Naive thymus-derived CD4-positive, alpha-beta T cell (primary cell): ENCODE measurements at regions not wholly inside any gene's neighbourhood (a gene's known extent, or its start where the extent isn't known, plus 50 kb on each side); places are given as distances from the start of the nearest gene placed in this dataset.
A peak's percentile ranks its signal among the peaks of the same experiment; 100 is the strongest.

Experiments used
- ATAC-seq: fragments of 150-1000 bp; cut with Tn5 transposase; 2 replicates; pipeline ENCODE4 v1.10.0; 2021; ENCODE audit warnings: mild to moderate bottlenecking, moderate library complexity
- CTCF ChIA-PET: fragments of 350-600 bp; sonication (Branson Sonifier 250); formaldehyde crosslinking; loops from one replicate; lab custom pipeline; 2021; ENCODE audit warnings: antibody characterized with exemption; lab: Charles Lee
- POLR2A ChIA-PET: fragments of 350-600 bp; sonication (Branson Sonifier 250); formaldehyde crosslinking; loops from one replicate; lab custom pipeline; 2021; ENCODE audit warnings: antibody characterized with exemption, inconsistent platforms; lab: Charles Lee
- DNase-seq, 9 donors: peaks; one replicate each; pipeline versions ENCODE4 v3.0.0 to v3.0.0-alpha.2; 2020 to 2022; ENCODE audit warnings: mixed read lengths in 1 of 9
- H3K27ac ChIP-seq: one replicate; pipeline ENCODE4 v1.7.0; 2013; ENCODE audit warnings: mild to moderate bottlenecking, low read depth, low read length, moderate library complexity
- H3K27me3 ChIP-seq, 2 donors: one replicate each; pipeline ENCODE4 v1.7.0; 2013; ENCODE audit warnings: low read length in 2 of 2, mild to moderate bottlenecking in 2 of 2, moderate library complexity in 2 of 2; ENCODE audit not compliant: control insufficient read depth in 2 of 2, insufficient read depth in 2 of 2
- H3K36me3 ChIP-seq, 3 experiments: 1 replicate in 2 of 3; 2 replicates in 1 of 3; pipeline ENCODE4 v1.7.0; 2013; ENCODE audit warnings: low read length in 3 of 3, mild to moderate bottlenecking in 3 of 3, moderate library complexity in 1 of 3; ENCODE audit not compliant: insufficient read depth in 3 of 3, control insufficient read depth in 2 of 3
- H3K4me1 ChIP-seq, 2 donors: one replicate each; pipeline ENCODE4 v1.7.0; 2013; ENCODE audit warnings: low read length in 2 of 2, mild to moderate bottlenecking in 2 of 2, moderate library complexity in 1 of 2; ENCODE audit not compliant: control insufficient read depth in 2 of 2, insufficient read depth in 2 of 2
- H3K4me3 ChIP-seq: 2 replicates; pipeline ENCODE4 v1.7.0; 2013; ENCODE audit warnings: mild to moderate bottlenecking, low read length
- H3K9me3 ChIP-seq, 3 experiments: 1 replicate in 2 of 3; 2 replicates in 1 of 3; pipeline ENCODE4 v1.7.0; 2013; ENCODE audit warnings: low read length in 3 of 3; ENCODE audit not compliant: control insufficient read depth in 2 of 3
- H3K27ac Mint-ChIP-seq, 9 donors: one replicate each; pipeline ENCODE4 v1.8.0; 2020 to 2022; ENCODE audit warnings: mixed read lengths in 9 of 9, mild to moderate bottlenecking in 8 of 9, moderate library complexity in 5 of 9, inconsistent platforms in 2 of 9
- H3K27me3 Mint-ChIP-seq, 5 donors: one replicate each; pipeline ENCODE4 v1.8.0; 2021 to 2022; ENCODE audit warnings: mixed read lengths in 5 of 5, mild to moderate bottlenecking in 1 of 5
- H3K36me3 Mint-ChIP-seq, 5 donors: one replicate each; pipeline ENCODE4 v1.8.0; 2020 to 2022; ENCODE audit warnings: mixed read lengths in 5 of 5, mild to moderate bottlenecking in 3 of 5, inconsistent platforms in 1 of 5
- H3K4me1 Mint-ChIP-seq, 7 donors: one replicate each; pipeline ENCODE4 v1.8.0; 2020 to 2022; ENCODE audit warnings: mixed read lengths in 7 of 7, mild to moderate bottlenecking in 3 of 7, inconsistent platforms in 1 of 7
- H3K4me3 Mint-ChIP-seq, 10 donors: one replicate each; pipeline ENCODE4 v1.8.0; 2020 to 2022; ENCODE audit warnings: mild to moderate bottlenecking in 10 of 10, mixed read lengths in 10 of 10, moderate library complexity in 6 of 10, inconsistent platforms in 2 of 10
- H3K9me3 Mint-ChIP-seq, 11 donors: one replicate each; pipeline ENCODE4 v1.8.0; 2020 to 2022; ENCODE audit warnings: mixed read lengths in 11 of 11, mild to moderate bottlenecking in 4 of 11, inconsistent platforms in 1 of 11, moderate library complexity in 1 of 11
- intact Hi-C, 2 donors: fragments of 100-400 bp; cut with micrococcal nuclease; formaldehyde crosslinking; loops; one replicate each; pipeline ENCODE4 v1.15.1; 2023

DNA sequence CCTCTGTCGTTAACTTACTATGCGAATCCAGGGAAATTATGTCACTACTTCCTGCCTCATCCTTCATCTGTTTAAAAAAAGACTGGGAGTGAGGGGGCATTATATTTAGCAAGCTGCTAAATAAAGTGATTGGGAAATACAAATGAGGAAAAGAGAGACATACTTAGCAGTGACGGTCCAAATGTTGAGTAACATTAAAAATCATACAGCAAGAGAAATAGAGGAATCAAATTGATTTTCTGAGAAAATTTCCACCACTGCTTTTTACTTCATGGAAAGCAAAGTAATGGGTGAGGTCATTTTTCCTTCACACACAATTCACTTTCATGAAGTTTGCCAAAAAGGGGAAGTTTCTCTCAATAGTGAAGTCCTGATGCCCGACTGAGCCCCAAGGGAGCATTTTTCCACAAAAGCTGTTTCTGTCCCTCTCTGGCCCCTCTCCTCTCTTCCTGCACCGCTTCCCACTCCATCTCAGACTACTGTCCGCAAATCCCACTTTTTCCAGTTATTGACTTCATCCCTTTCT, 61.9 kb upstream of the ADO start:
- CTCF ChIA-PET, result no interaction called here
- H3K4me1 ChIP-seq, result no peaks in the 10 kb centered on the region
- DNase-seq (no peak), ATAC-seq (no peak)
- no peak overlapping the region for H3K27ac ChIP-seq
- H3K36me3 ChIP-seq, result no peaks in the 10 kb centered on the region
- H3K4me3 Mint-ChIP-seq, result no peak overlapping the region
- no peak overlapping the region for H3K4me3 ChIP-seq
- no peak overlapping the region for H3K27ac Mint-ChIP-seq
- peaks cover 0 to 4% (median 0%) of the 10 kb centered on the region in 11 donors for H3K9me3 Mint-ChIP-seq
- no peaks in the 10 kb centered on the region for H3K9me3 ChIP-seq
- H3K4me1 Mint-ChIP-seq, result peaks cover 0 to 12% (median 0%) of the 10 kb centered on the region in 7 donors
- H3K27me3 Mint-ChIP-seq, result no peaks in the 10 kb centered on the region
- no peaks in the 10 kb centered on the region for H3K27me3 ChIP-seq
- POLR2A ChIA-PET, result interaction anchor here (0.6 kb wide), 1 partner anchor 33 kb away, joined by 3 read pairs; no protein-coding TSS in a partner anchor
- intact Hi-C loops, result no loop called here
- peaks cover 0 to 7% (median 0%) of the 10 kb centered on the region in 5 donors for H3K36me3 Mint-ChIP-seq

DNA sequence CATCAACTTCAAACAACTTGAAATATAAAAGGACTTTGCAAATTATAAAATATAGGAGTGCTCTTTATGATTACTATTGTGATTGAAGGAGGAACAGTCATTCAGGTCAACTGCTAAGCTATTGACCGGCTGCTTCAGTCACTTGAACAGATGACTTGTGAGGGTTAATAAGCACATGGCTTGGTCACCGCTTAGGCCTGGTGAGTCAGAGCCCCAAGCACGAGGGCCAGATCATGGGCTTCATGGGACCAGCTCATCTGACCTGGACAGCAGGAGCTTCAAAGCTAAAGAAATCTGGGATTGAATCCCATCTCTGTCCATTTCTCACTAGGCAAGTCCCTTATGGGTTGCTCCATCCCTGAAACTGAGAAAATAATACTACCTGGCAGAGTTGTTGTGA, 60.4 kb upstream of the ADO start:
- Histone ChIP-seq H3K27me3 (no peaks in the 10 kb centered on the region), H3K27ac (no peak overlapping the region), H3K4me3 (no peak overlapping the region), H3K9me3 (no peaks in the 10 kb centered on the region), H3K36me3 (no peaks in the 10 kb centered on the region), H3K4me1 (peaks cover 3 to 10% of the 10 kb centered on the region in 2 donors)
- POLR2A ChIA-PET, result interaction anchor here (1.0 kb wide), 1 partner anchor 10 kb away, joined by 3 read pairs; no protein-coding TSS in a partner anchor
- Mint-ChIP-seq H3K4me1 (peaks cover 8 to 16% (median 11%) of the 10 kb centered on the region in 7 donors), H3K36me3 (peaks cover 0 to under 1% (median 0%) of the 10 kb centered on the region in 5 donors), H3K9me3 (no peaks in the 10 kb centered on the region), H3K27ac (no peak overlapping the region), H3K27me3 (no peaks in the 10 kb centered on the region), H3K4me3 (no peak overlapping the region)
- ATAC-seq (no peak), DNase-seq (no peak)
- intact Hi-C loops, result no loop called here
- CTCF ChIA-PET, result no interaction called here

DNA sequence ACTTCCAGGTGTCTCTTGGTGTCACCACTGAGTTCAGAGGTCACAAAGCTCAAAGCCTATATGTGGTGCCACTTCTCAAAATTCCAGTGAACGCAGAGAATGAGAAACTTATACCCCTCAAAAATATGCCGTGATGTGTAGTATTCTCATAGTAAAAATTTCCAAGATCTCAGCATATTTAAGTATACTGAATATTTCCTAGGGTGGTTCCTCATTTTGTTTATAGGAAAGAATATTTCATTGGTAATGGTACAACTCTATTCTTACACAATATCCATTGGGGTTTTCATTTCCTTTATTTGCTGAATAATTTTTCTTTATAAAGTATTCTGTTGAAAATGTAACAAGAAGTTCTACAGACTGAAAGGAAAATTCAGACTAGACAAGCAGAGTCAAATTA, 58.9 kb upstream of the ADO start:
- intact Hi-C loops, result no loop called here
- H3K4me3 Mint-ChIP-seq, result no peak overlapping the region
- H3K36me3 Mint-ChIP-seq, result no peaks in the 10 kb centered on the region
- no peaks in the 10 kb centered on the region for H3K27me3 ChIP-seq
- no peak for ATAC-seq
- no peaks in the 10 kb centered on the region for H3K9me3 ChIP-seq
- no peaks in the 10 kb centered on the region for H3K27me3 Mint-ChIP-seq
- H3K9me3 Mint-ChIP-seq, result no peaks in the 10 kb centered on the region
- POLR2A ChIA-PET, result interaction anchor here (0.7 kb wide), 1 partner anchor 11 kb away, joined by 3 read pairs; no protein-coding TSS in a partner anchor
- CTCF ChIA-PET, result no interaction called here
- H3K4me1 Mint-ChIP-seq, result peaks cover 11 to 22% (median 14%) of the 10 kb centered on the region in 7 donors
- DNase-seq, result no peak
- H3K27ac ChIP-seq, result no peak overlapping the region
- H3K36me3 ChIP-seq, result no peaks in the 10 kb centered on the region
- H3K4me1 ChIP-seq, result peaks cover 3 to 10% of the 10 kb centered on the region in 2 donors
- no peak overlapping the region for H3K4me3 ChIP-seq
- H3K27ac Mint-ChIP-seq, result no peak overlapping the region

DNA sequence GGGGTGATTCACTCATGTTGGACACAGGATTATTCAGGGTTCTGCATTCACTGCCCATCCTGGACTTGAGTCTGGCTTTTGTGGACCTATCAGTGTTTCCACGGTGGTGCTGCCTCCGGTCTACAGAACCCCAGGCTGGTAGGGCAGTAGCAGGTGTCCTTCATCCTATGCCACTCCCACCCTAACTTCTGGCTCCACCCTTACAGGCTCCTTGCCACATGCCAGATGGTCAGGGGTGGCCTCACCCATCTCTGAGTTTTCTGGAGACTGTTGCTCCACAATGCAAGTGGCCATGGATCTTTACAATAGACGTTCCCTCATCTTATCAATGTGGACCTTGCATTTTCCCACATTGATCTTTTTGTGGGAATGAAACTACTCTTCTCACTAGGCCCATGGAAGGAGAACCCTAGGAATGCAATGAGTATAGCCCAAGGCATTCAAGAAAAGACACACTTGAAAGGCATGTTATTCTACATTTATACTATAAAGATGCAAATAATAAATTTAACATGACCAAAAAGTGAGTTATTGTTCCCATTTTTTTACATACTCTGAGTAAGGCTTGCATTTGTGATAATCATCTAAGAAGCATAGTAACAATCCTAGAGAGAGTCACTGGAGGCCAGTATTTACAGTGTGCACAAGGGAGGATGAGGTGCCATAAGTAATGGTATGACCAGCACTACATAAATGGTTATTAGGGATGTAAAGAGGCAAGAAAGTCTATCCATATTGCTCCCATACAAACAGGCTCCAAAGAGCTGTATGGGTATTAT, 57.4 kb upstream of the ADO start:
- no peak overlapping the region for H3K4me3 ChIP-seq
- ChIA-PET CTCF (interaction anchor here (0.6 kb wide), 1 partner anchor 36 kb away, joined by 3 read pairs; no protein-coding TSS in a partner anchor), POLR2A (no interaction called here)
- ATAC-seq, result no peak
- no peak for DNase-seq
- no peak overlapping the region for H3K27ac ChIP-seq
- Mint-ChIP-seq H3K27me3 (no peaks in the 10 kb centered on the region), H3K27ac (no peak overlapping the region), H3K9me3 (no peaks in the 10 kb centered on the region), H3K4me3 (no peak overlapping the region), H3K36me3 (no peaks in the 10 kb centered on the region), H3K4me1 (peaks cover 11 to 22% (median 14%) of the 10 kb centered on the region in 7 donors)
- H3K36me3 ChIP-seq, result no peaks in the 10 kb centered on the region
- H3K9me3 ChIP-seq, result no peaks in the 10 kb centered on the region
- peaks cover 3 to 10% of the 10 kb centered on the region in 2 donors for H3K4me1 ChIP-seq
- intact Hi-C loops, result no loop called here
- H3K27me3 ChIP-seq, result no peaks in the 10 kb centered on the region

DNA sequence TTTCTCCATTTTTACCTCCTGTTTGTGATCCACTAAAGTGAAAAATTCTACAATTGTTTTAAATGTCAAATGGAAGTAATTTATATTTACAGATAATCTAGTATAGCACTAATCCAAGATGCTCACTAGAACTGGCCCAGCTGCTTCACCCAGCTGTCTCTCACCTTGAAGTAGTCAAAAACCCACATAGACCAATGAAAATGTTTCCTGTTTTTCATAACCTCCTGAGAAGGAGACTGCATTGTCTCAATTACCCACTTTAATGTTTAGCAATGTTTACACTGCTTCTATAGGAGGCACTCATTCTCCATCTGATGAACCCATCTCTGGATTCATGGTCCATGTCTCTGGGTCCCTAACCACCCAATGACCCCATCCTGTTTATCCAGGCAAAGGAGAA, 56.1 kb upstream of the ADO start:
- CTCF ChIA-PET, result no interaction called here
- H3K27me3 Mint-ChIP-seq, result peaks cover 0 to 5% (median 0%) of the 10 kb centered on the region in 5 donors
- Histone ChIP-seq H3K27me3 (no peaks in the 10 kb centered on the region), H3K27ac (no peak overlapping the region), H3K4me3 (no peak overlapping the region), H3K4me1 (peaks cover 3 to 10% of the 10 kb centered on the region in 2 donors), H3K9me3 (no peaks in the 10 kb centered on the region), H3K36me3 (no peaks in the 10 kb centered on the region)
- POLR2A ChIA-PET, result no interaction called here
- intact Hi-C loops, result no loop called here
- H3K36me3 Mint-ChIP-seq, result no peaks in the 10 kb centered on the region
- H3K9me3 Mint-ChIP-seq, result no peaks in the 10 kb centered on the region
- H3K4me1 Mint-ChIP-seq, result peaks cover 8 to 16% (median 13%) of the 10 kb centered on the region in 7 donors
- DNase-seq (no peak), ATAC-seq (peak; percentile 24)
- H3K27ac Mint-ChIP-seq, result no peak overlapping the region
- H3K4me3 Mint-ChIP-seq, result no peak overlapping the region

DNA sequence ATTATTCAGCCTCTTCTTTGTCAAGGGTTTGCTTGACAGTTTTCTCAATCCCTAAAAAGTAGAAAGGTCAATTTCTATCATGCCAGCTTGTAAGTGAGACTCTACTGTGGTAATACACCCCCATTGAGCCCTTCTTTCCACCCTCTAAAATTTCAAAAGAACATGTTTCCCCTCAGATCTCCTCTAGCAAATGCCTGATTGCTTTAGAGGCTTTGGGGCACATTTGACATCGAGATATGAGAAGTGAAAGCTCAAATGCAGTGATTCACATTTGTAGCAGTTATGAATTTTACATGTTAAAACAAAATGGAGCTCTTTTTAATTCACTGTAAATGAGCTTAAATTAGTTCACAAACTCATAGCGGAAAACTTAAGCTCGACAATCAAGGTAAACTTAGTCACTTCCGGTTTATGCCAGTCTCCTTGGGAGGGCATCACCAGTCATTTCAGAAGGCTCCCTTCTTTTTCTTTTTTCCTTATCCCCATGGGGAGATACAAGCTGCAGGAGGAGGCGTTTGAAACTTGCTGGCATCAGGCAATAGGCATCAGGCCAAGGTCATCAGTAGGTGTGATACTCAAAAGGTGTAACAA, 55.3 kb upstream of the ADO start:
- no peaks in the 10 kb centered on the region for H3K9me3 ChIP-seq
- H3K27ac ChIP-seq, result no peak overlapping the region
- no peak overlapping the region for H3K4me3 Mint-ChIP-seq
- no peaks in the 10 kb centered on the region for H3K9me3 Mint-ChIP-seq
- intact Hi-C loops, result loop anchor here in 1 of 2 donors (1.0 kb wide), 1 partner anchor 16 kb away; no protein-coding TSS in a partner anchor
- no peak overlapping the region for H3K27ac Mint-ChIP-seq
- no peak for ATAC-seq
- ChIA-PET CTCF (no interaction called here), POLR2A (interaction anchor here (0.5 to 1.2 kb wide), 3 partner anchors 14 to 112 kb away, joined by 3 to 5 read pairs (median 4); no protein-coding TSS in a partner anchor)
- H3K36me3 ChIP-seq, result no peaks in the 10 kb centered on the region
- peaks cover 0 to 8% (median 0%) of the 10 kb centered on the region in 5 donors for H3K27me3 Mint-ChIP-seq
- peaks cover 3 to 10% of the 10 kb centered on the region in 2 donors for H3K4me1 ChIP-seq
- no peak for DNase-seq
- H3K27me3 ChIP-seq, result no peaks in the 10 kb centered on the region
- peaks cover 7 to 16% (median 13%) of the 10 kb centered on the region in 7 donors for H3K4me1 Mint-ChIP-seq
- no peak overlapping the region for H3K4me3 ChIP-seq
- H3K36me3 Mint-ChIP-seq, result no peaks in the 10 kb centered on the region
